Activated CD8-positive, alpha-beta memory T cell treated with anti-CD3 and anti-CD28 coated beads for 36 hours (primary cell): ENCODE measurements at regions not wholly inside any gene's neighbourhood (a gene's known extent, or its start where the extent isn't known, plus 50 kb on each side); places are given as distances from the start of the nearest gene placed in this dataset.

Source experiments
- CTCF ChIA-PET: fragments of 350-600 bp; sonication (Branson Sonifier 250); formaldehyde crosslinking; loops from one replicate; lab custom pipeline; 2021; ENCODE audit warnings: antibody characterized with exemption; lab: Charles Lee
- POLR2A ChIA-PET: fragments of 350-600 bp; sonication (Branson Sonifier 250); formaldehyde crosslinking; loops from one replicate; lab custom pipeline; 2021; ENCODE audit warnings: antibody characterized with exemption; lab: Charles Lee

DNA sequence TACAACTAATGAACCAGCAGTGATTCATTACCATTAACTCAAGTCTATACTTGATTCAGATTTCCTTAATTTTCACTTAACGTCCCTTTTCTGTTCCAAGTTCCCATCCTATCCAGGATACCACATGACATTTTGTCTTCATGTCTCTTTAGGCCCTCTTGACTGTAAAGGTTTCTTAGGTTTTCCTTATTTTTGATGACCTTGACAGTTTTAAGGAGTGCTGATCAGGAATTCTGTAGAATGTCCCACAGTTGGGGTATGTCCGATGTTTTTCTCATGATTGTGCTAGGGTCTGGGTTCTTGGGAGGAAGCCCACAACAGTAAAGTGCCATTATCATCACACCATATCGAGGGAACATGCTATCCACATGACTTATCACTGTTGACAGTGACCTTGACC is 162.7 kb downstream of the PTPN20 start:
- CTCF ChIA-PET: no interaction called here
- POLR2A ChIA-PET: no interaction called here

DNA sequence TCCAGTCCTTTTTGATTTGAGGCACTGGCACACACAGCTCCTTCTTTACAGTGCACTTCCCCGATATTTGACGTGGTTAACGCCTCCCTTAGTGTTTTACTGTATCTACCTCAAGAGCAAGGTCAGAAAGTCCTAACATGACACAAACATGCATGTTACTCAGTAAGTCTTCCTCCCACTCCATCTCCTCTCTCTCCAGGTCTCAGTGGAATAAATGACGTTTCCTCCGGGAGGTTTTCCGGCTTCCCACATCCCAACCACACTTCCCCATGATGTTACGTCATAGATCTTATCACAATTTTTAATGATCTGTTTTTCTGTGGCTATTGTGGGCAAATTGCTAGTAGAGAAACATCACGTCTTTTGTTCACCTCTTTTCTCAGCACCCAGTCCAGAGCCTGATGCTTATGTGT is 165.7 kb downstream of the PTPN20 start:
- POLR2A ChIA-PET: no interaction called here
- CTCF ChIA-PET: interaction anchor here (2.8 kb wide), 1 partner anchor 235 kb away, joined by 7 read pairs; no protein-coding TSS in a partner anchor

DNA sequence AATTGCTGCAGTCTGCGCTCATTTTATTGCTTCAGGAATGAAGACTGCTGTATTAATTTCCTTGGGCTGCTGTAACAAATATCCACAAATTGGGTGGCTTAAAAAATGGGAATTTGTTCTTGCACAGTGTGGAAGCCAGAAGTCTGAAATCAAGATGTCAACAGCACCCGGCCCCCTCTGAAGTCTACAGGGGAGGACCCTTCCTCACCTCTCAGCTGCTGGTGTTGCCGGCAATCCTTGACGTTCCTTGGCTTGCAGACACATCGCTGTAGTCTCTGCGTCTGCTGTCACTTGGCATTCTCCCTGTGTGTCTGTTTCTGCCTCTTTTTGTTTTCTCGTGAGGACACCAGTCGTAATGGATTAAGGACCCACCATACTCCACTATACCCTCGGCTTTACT is 166.2 kb downstream of the PTPN20 start:
- POLR2A ChIA-PET: no interaction called here

DNA sequence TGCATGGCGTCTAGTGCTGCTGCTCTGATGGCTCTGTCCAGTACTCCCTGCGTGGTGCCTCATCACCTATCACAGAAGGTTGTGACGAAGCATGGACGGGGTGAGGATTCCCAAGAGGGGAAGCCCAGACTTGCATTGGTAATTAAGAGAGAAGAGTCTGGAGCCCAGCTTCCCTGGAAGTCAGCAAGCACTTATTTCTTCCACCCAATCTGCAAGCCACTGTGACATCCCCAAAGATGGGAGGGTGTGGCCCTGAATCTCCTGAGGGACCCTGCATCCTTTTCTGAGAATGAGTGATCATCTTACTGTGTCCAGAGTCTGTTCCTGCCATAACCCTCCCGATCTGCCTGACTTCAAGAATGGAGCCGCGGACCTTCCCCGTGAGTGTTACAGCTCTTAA is 166.7 kb downstream of the PTPN20 start:
- ChIA-PET POLR2A (no interaction called here), CTCF (no interaction called here)

More for the DNA sequence above, 166.2 kb downstream of the PTPN20 start:
- CTCF ChIA-PET: interaction anchor here (2.8 kb wide), 1 partner anchor 234 kb away, joined by 7 read pairs; no protein-coding TSS in a partner anchor

DNA sequence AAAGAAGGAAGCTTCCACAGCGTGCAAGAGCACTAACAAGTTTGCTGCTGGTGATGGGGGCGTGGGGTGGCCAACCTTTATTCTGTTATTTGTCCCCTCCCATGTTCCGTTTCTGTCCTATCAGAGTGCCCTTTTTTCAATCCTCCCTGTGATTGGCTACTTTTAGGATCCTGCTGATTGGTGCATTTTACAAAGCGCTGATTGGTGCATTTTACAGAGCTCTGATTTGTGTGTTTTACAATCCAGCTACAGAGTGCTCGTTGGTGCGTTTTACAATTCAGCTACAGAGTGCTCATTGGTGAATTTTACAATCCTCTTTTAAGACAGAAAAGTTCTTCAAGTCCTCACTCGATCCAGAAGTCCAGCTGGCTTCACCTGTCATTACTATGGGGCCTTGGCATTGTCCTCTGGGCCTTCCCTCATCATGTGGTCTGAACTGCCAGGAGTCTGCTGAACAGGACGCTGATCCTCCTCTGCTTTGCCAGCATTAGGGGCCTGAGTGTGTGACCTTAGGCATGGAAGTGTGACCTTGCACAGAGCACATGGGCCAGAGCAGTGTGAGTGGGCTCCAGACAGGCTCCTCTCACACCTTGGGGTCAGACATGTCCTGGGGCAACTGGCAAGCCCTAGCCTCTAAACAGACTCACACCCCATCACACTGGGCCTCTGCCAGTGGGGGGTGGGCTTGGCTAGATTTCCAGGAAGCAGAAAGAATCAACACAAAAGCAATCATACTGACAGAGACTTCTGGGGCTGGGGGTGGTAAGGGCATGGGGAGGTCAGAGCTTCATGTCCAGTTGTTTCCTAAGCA is 167.4 kb downstream of the PTPN20 start:
- POLR2A ChIA-PET: no interaction called here
- CTCF ChIA-PET: no interaction called here

DNA sequence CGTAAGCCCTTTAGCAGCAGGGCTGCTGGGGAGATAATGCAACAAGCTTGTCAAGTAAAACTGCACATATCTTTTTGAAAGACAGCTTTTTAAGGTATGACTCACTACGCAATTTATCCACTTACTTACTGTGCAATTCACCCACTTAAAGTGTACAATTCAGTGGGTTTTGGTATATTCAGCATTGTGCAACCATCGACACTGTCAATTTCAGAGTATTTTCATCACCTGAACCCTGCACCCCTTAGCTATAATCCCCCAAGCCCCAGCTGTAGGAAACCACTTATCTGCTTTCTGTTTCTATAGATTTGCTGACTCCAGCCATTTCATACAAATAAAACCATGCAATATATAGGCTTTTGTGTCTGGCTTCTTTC is 168.0 kb downstream of the PTPN20 start:
- ChIA-PET POLR2A (no interaction called here), CTCF (no interaction called here)

DNA sequence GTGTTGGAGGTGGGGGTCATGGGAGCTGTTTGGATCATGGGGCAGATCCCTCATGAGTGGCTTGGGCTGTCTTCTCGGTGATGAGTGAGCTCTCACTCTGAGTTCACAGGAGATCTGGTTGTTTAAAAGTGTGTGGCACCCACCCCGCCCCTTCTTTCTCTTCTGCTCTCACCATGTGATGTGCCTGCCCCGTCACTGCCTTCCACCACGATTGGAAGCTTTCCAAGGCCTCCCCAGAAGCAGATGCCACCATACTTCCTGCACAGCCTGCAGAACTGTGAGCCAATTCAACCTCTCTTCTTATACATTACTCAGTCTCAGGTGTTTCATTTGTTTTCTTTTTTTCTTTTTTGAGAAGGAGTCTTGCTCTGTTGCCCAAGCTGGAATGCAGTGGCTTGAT is 170.0 kb downstream of the PTPN20 start:
- ChIA-PET POLR2A (no interaction called here), CTCF (interaction anchor here (3.0 kb wide), 1 partner anchor 33 kb away, joined by 11 read pairs; no protein-coding TSS in a partner anchor)

DNA sequence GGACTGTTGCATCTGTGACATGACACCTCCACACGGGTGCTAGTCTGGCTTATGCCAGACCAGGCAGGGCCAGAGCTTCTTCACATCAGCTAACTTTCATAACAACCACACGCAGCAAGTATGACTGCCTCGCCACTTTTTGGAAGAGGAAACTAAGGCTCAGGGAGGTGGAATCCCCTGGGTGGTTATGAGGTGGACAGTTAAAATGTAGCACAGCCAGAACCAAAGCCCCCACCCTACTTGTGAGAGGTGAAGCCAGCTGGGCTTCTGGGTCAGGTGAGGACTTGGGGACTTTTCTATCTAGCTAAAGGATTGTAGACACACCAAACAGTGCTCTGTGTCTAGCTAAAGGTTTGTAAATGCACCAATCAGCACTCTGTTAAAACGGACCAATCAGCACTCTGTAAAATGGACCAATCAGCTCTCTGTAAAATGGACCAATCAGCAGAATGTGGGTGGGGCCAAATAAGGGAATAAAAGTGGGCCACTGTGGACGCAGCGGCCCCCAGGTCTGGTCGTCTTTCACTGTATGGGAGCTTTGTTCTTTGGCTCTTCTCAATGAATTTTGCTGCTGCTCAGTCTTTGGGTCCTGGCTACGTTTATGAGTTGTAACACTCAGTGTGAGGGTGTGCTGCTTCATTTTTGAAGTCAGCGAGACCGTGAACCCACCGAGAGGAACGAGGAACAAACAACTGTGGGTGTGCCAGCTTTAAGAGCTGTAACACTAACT is 171.0 kb downstream of the PTPN20 start:
- CTCF ChIA-PET: interaction anchor here (3.0 kb wide), 1 partner anchor 34 kb away, joined by 11 read pairs; no protein-coding TSS in a partner anchor
- POLR2A ChIA-PET: no interaction called here

DNA sequence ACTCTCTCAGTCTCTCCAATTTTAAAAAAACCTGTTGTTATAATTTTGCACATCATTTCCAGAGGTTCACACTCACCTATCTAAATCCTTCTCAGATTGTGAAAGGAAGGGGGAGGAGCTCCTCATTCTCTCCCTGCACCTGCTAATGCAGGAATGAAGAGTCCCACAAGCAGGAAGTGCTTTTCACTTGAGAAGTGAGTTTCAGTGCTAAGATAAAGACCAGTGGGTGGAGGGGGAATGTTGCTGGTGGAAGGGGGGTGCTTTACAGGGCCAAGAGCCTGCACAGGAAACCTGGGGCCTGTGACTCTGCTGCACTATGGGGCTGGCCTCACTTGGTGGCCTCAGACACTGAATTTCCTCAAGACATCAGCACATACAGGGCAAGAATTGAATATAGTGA is 176.4 kb downstream of the PTPN20 start:
- ChIA-PET POLR2A (no interaction called here), CTCF (no interaction called here)

DNA sequence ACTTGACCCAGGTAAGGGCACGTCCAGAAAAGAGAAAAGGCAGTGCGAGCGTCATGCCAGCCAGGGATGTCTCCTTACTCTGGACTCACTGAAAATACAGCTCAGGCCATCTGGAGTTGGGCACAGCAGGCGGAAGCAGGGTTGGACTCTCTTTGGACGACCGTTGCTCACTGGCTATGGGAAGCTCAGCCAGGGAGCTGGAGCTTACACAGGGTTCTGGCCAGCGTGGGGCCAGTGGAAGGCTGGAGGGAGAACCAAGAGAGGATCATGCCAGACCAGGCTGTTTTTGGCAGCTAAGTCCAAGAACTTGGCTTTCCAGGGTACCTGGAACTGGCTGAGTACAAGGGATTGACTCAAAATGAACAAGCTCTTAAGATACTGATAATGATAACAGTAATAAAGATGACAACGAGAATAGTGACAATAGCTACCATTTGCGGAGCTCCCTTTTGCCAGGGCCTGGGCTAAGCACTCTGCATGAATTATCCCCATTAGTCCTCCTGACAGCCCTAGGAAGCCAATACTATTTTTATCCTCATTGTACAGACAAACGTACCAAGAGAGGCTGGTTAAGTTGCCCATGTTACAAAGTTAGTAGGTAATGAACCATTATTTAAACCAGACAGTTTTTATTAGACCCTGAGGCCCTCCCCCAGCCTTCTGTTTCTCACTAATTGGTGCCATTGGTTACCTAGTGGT is 177.6 kb downstream of the PTPN20 start:
- POLR2A ChIA-PET: no interaction called here
- CTCF ChIA-PET: no interaction called here

DNA sequence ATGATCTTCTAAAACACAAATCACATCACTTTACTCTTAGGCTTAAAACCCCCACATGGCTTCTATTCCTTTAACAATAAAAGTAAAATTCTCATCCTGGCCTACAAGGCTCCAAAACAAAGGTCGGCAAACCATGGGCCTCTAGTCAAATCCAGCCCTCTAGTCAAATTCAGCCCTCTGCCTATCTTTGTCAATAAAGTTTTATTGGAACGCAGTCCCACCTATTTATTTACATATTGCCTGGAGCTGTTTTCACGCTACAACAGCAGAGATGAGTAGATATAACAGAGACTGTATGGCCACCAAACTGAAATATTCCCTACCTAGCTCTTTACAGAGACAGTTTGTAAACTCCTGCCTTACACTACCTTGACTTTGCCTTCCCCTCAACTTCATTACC is 178.8 kb downstream of the PTPN20 start:
- ChIA-PET CTCF (no interaction called here), POLR2A (no interaction called here)

DNA sequence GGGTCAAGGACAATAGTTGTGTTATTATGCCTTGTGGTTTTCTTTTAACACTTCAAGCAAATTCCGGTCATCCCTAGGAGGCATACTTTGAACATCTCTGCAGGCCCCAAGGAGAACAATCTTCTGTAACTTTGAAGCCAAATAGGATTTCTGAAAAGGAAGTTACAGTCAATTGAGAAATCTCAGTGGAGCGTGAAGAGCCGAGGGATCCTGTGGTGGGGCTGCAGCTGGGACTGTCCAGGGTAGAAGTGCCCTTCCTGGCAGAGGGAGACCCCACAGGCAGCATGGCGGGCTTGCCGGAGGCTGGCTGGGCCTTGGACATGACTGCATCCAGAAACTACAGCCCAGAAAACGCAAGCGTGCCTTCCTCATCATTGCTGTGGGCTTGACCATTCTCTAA is 179.7 kb downstream of the PTPN20 start:
- ChIA-PET POLR2A (no interaction called here), CTCF (no interaction called here)

DNA sequence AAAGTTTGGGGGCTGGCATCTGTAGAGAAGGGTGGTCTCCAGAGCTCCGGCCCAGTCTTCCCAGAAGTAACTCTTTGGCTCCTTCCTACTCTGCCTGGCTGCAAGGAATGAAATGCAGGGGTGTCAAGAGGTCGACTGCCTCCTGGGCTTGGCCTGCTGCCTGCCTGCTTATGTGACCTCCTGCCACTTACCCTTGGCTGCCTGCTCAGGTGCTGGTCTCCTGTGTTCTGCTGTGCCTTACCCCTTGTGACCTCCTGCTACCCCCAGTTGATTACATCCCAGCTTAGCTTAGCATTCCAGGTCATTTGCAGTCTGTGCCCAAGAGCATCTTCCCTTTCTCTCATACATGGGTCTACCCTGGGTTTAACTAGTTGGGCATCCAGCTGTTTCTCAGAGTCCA is 180.2 kb downstream of the PTPN20 start:
- POLR2A ChIA-PET: no interaction called here
- CTCF ChIA-PET: no interaction called here

DNA sequence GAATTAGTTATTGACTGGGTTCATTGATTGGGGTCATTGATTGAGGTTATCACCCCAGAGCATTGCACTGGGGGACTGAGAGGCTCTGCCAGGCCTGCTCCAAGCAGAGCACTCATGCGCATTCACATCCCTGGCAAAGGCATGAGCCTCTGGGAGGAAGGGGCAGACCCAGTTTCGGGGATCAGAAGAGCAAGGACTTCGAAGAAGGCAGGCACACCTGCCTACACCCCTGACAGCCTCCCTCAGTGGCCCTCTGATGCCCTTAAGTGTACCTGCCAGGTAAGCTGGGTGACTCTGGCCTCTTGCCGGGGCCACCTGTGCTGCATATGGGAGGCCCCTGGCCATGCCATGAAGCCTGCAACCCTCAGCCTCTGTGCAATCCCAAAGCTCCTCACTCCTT is 181.1 kb downstream of the PTPN20 start:
- POLR2A ChIA-PET: no interaction called here
- CTCF ChIA-PET: no interaction called here

DNA sequence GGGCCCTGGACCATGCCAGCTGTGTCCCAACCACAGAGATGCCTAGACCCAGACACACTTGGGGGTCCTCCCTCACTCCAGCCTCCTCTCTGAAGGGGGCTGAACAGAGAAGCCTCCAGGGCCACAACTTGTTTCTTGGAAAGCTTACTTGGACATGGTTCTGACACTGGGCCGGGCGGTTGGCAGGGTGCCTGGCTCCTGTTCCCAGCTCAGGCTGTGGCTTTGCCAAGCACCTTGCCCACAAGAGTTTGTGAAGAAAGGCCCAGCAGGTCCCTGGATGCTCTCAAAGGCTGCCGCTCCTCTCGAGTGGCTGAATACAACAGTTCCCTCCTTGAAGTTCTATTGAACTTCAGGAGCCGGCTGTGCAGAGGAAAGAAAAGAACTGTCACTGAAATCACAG is 181.6 kb downstream of the PTPN20 start:
- CTCF ChIA-PET: no interaction called here
- POLR2A ChIA-PET: no interaction called here

DNA sequence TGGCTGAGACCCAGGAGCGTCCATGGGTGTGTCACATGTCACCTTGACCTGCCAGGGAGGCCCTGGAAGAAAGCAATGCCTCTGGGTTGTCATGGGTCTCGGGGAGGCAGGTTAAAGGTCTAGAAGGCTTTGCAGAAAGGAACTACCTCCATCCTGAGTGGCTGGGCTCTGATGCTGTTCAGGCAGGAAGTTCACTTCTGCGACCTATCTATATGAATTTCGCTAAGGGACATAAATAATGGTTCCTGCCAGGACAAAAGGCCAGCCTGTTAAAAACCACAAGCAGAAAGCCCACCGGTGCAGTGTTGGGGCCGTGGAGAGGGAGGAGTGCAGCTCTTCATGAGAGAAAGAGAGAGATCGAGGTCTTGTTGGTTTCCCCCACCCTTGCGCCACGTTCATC is 182.9 kb downstream of the PTPN20 start:
- ChIA-PET POLR2A (no interaction called here), CTCF (no interaction called here)

DNA sequence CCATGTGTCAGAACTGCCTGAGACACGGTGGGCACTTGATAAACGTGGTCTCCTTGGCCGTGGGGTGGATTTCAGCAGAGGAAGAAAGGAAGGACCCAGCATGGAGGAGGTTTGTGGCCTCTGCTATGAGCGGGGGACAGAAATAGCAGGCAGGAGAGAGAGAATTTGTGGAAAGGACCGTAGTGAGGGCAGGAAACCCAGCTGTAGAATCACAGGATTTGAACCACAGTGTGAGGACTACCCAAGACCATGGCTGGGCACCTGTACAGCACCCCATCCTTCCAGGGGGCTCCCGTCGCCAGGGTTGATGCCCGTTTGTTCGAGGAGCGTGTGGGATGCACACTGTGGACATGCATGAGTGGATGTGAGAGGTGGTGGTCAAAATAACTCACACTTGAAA is 183.4 kb downstream of the PTPN20 start:
- CTCF ChIA-PET: no interaction called here
- POLR2A ChIA-PET: no interaction called here

DNA sequence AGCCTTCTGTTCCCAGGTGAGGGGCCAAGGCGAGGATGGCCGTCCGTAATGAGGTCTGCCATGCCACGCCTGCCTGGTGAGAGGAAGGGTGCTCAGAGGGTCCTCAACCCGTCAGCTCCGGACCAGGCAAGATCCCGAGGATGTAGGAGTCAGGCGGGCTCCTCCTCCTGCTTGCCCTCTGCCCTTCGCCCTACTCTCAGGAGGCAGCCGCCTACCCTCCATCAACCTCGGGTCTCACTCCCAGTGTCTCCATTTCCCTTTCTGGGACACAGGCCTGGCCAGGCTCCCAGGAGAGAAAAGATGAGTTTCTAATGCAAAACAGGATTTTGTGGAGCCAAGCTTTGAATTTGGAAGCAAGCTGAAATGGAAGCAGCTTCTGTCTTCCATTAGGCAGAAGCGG is 184.0 kb downstream of the PTPN20 start:
- POLR2A ChIA-PET: no interaction called here

DNA sequence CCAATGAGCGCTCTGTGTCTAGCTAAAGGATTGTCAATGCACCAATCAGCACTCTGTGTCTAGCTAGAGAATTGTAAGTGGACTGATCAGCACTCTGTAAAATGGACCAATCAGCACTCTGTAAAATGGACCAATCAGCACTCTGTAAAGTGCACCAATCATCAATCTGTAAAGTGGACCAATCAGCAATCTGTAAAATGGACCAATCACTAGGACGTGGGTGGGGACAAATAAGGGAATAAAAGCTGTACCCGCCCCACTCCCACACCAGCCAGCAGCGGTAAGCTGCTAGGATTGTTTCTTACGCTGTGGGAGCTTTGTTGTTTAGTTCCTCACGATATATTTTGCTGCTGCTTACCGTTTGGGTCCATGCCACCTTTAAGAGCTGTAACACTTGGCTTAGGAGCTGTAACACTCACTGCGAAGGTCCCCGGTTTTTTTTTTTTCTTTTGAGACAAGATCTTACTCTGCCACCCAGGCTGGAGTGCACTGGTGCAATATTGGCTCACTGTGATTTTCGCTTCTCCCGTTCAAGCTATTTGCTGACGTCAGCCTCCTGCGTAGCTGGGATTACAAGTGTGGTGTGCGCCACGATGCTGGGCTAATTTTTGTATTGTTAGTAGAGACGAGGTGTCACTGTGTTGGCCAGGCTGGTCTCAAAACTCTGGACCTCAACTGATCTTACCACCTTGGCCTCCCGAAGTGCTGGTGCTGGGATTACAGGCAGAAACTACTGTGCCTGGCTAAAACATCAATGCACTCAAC is 184.8 kb downstream of the PTPN20 start:
- POLR2A ChIA-PET: no interaction called here
- CTCF ChIA-PET: no interaction called here

More for the DNA sequence above, 184.0 kb downstream of the PTPN20 start:
- CTCF ChIA-PET: no interaction called here

DNA sequence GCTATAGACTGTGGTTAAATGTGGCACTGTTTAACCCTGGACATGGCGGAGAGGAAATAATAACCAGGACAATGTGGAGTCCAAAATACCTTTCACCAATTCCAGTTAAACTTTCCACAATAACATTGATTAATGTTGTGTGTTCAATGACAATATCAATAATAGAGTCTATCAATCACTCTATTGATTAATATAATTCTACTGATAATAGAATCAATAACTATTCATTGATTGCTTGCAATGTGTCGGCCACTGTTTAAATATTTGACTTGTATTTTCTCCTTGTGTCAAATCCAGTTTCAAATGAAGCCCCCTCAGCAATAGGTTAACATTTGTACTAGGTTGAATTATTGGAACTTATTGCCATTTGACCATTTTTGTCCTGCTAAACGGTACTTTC is 187.0 kb downstream of the PTPN20 start:
- CTCF ChIA-PET: no interaction called here

More for the DNA sequence above, 187.0 kb downstream of the PTPN20 start:
- POLR2A ChIA-PET: no interaction called here
